ENCODE measurements at regions not wholly inside any gene's neighbourhood (a gene's known extent, or its start where the extent isn't known, plus 50 kb on each side); places are given as distances from the start of the nearest gene placed in this dataset.

DNA sequence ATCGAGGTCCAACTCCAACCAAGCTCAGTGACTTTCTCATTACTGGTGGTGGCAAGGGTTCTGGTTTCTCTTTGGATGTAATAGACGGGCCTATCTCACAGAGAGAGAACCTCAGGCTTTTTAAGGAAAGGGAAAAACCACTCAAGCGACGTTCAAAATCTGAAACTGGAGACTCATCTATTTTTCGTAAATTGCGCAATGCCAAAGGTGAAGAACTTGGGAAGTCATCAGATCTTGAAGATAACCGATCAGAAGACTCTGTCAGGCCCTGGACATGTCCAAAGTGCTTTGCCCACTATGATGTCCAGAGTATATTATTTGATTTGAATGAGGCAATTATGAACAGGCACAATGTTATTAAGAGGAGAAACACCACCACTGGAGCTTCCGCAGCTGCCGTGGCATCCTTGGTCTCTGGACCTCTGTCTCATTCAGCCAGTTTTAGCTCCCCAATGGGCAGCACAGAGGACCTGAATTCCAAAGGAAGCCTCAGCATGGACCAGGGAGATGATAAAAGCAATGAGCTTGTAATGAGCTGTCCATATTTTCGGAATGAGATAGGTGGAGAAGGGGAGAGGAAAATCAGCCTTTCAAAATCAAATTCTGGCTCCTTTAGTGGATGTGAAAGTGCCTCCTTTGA is 343.5 kb upstream of the RGS6 start:
- DNase-seq, result no peak

DNA sequence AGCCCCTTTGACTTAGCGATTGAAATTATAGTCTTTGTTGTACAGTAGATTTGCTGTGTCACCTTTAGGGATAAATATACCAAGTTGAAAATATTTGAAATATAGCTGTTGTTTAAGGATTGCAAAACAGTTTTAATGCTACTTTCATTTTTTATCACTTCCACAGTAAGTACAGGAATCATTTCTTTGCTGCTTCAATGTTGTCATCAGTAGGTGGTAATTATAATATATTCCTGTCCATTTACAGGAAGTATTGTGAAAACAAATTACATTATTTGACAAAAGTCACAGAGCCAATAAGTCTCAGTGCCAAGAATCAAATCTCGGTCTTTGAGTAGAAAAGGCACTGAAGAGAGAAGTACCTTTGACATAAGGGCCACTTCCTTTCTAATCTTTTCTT is 342.6 kb upstream of the RGS6 start:
- no peak for DNase-seq

DNA sequence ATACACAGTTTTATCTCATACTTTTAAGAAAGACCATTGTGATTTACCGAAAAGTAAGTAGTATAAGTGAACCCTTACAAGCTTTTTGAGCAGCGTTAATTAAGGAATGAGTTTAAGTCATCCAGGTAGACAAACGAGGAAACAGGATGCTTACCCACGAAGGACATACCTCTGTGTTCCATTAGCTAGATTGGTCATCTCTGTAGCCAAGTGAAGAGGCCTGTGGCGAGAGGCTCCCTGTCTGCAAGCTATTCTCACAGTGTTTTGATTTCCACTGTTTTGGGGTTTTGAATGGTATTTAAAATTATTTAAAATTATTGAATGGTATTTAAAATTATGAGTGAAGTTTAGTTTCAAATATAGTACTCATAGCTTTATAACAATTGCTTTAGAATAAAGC is 342.1 kb upstream of the RGS6 start:
- no peak for DNase-seq

DNA sequence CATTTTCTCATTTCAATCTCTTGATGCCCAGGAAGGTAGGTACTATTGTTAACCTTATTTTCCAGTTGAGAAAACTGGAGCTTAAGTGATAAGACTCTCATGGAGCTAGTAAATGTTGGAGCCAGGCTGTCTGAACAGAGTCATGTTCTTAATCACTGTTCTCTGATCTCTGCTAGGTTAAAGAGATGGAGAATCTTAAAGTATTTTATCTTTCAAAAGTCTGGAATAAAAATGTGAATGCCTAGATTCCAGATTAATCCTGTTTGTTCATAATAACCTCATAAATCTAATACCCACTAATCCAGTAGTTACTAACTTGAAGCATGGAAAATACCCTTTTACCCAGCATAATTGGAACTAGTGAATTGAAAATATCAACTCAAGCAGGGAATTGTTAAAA is 341.0 kb upstream of the RGS6 start:
- no peak for DNase-seq

DNA sequence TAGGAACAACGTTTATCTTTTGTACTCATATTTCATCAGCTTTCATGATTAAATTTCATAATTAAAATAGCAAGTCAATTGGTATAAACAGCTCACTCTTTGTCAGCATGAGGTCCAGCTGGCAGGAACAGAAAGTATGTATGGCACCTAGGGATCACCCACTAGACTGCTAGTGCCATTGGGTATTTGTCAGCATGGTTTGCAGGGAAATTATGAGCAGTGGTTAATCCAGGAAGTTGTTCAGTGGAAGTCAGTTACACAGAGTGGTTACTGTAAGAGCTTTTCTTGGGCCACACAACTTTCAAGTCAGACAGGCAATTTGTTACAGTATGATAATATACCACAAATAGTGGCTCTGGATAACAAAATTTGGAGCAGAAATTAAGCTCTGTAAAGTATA is 340.3 kb upstream of the RGS6 start:
- no peak for DNase-seq

DNA sequence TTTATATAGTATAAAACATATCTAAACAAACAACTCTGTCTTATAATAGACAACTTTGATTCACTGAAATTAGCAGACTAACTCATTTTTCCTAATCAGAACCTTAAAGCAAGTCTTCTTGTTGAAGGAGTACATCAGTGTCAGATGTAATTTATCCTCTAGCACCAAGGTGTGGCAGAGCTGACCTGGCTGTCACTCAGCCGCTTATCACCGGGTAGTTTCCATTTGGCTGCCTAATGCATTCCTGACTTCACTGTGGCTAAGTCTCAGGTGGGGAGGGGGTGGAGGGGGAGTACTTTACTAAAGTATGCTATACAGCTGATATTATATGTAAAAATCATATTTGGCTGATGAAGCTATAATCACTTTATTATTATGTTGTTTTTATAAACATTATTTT is 339.9 kb upstream of the RGS6 start:
- no peak for DNase-seq

DNA sequence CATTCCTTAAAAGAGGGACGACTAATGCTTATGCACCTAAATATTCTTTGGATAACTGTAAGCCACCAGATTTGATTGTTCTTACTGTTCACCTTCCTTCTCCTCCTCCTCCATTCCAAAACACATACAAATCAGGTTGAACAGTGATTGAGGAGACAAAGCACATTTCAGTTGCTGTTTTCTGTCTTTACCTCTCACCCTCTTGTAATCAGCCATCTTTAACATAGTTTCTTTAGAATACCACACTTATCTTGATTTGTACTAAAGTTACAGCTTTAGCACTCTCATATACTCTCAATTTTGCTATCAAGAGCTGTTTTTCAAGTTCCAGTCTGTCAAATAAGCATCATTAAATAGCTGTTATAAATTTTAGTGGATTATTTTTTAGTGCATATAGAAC is 338.3 kb upstream of the RGS6 start:
- no peak for DNase-seq

DNA sequence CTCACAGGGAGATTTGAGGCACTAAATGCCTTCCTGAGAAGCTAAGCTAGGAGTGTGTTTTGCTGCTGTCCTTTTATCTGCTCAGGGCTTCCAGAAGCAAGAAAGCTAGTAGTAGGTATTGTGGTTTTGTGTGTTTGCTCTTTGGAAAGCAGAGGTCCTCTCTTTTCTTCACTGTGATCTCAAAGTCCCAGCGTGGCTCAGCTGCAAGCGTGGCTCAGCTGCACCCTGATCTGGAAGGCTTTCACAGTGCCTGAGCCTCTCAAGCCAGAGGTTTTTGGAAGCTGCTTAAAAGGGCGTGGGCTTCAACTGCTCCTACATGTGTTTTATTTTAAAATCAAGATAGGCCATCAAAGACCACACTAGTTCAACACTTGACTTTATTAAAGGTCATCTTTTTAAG is 337.4 kb upstream of the RGS6 start:
- no peak for DNase-seq

DNA sequence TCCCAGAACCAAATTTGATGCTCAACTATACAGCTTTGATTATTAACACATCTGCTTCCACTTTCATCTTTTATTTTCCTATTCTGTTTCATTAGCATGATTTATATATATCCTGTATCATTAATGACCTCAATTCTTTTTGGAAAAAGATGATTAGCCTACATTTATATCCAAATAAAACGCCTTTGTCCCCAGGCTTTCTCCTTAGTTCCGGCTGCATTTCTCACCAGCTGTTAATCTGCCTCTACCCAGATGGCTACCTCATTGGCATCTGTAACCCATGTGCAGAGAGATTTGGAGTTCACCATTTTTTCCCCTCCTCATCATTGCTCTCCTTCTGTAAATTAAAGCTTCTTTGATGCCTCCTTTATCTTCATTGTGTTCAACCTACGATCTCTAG is 336.8 kb upstream of the RGS6 start:
- DNase-seq, result no peak

DNA sequence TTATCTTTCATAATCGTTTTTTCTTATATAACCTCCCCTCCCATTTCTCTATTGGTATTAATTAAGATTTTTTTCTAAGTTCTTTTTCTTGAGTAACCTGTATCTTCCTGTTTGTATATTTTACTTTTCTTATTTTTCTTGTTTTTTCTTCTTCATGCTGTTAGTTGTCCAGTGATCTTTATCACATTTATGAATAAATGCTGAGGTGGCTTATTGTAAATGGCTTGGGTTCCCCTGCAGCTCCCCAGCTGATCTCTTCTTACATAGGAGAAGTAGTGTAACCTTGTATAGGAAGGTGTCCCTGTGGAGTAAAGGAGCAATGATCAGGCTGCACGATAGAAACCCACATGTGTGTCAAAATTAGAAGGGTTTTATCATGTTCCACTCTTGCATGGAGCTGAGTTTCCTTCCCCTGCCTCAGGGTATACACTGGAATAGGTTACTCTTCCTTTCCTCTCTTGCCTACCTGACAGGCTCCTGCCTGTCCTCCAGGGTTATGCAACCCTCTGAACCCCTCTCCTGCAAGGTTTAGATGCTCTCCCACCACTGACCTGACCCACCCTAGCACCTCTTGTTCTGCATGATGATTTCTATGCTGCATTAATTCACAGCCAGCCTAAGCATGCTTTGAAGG is 334.8 kb upstream of the RGS6 start:
- DNase-seq, result no peak

DNA sequence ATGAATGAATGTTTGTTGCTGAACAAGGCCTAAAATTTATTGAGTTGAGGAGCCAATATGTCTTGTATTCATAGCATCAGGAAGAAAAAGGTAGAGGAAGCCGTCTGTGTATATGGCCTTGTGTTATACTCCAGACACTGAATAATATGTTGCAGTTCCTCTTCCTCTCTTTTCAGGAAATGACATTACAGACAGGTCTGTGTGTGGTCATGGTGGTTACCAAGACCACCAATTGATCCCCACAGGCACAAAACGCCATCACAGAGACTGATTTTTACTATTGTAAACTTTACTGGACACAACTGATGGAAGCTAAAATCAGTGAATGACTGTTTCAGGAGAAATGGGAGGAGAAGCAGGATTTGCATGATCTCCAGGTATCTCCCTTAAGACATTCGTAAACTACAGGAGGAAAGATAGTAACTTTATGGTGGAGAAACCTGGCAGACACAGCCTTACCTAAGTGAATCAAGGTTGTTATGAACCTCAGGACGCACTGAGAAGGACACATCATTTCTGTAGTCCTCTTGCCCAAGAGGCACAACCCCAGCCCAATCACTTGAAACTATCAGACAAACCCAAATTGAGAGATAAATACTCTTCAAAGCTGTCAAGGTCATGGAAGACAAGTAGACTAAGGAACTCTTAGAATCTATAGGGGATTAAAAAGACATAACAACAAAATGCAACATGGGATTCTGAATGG is 334.1 kb upstream of the RGS6 start:
- DNase-seq, result no peak

DNA sequence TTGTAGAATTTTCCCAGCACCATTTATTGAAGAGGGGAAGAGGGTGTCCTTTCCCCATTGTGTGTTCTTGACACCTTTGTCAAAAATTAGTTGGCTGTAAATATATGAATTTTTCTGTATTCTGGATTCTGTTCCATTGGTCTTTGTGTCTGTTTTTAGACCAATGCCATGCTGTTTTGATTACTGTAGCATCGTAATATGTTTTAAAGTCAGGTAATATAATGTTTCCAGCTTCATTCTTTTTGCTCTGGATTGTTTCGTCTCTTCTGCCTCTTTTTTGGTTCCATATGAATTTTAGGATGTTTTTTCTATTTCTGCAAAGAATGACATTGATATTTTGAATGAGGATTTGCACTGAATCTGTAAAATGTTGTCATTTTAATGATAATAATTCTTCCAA is 331.9 kb upstream of the RGS6 start:
- DNase-seq, result no peak

DNA sequence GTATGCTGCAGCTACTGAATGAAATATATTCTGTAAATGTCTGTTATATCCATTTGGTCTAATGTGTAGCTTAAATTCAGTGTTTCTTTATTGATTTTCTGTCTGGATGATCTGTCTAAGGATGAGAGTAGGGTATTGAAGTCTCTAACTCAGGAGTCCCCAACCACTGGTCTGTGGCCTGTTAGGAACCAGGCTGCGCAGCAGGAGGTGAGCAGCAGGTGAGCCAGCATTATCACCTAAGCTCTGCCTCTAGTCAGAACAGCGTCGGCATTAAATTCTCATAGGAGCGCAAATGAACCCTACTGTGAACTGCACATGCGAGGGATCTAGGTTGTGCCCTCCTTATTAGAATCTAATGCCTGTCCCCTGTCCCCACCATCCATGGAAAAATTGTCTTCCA is 329.7 kb upstream of the RGS6 start:
- DNase-seq, result no peak

DNA sequence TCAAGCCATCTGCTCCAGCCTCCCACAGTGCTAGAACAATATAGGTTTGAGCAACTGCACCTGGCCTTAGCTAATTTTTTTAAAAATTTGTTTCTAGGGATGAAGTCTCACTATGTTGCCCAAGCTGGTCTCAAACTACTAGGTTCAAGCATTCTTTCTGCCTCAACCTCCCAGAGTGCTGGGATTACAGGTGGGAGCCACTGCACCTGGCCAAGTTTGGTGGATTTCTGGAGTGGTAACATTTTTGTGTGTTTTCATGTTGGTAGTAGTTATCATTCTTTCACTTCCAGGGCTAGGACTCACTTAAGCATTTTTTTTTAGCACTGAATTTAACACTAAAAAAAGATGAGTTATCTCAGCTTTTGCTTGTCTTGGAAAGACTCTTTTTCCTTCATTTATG is 328.0 kb upstream of the RGS6 start:
- DNase-seq, result no peak

DNA sequence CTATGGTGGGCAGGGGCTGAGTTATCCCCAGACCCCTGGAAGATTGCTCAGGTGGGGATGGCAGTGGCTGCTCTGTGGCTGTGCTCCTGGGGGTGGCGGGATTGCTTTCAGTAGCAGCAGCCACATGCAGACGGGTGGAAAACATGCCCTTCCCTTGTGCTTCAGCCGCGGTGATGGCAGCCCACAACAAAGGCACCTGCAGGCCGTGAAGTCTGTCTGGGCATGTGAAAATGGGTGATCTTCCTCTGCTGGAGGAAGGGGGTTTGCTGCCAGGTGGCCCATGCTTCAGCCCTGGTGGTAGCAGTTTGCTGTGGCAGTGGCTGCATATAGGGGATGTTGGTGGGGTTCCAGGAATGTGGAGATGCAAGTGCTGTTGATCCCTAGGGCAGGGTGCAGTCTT is 326.2 kb upstream of the RGS6 start:
- no peak for DNase-seq

DNA sequence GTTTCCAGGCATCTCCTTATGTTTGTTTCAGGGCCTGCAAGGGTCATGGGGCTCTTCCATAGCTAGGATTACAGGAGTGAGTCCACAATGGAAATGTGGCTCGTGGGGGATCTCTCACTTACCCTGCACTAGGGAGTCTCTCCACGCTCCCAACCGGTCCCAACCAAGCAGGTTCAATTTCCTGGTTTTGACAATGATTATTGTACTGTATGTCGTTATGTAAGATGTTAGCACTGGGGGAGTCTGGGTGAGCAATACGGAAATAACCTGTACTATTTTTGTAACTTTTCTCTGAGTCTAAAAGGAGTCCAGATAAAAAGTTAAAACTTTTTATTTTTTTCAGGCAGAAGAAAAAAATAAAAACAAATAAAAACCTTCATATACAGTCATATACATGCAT is 325.7 kb upstream of the RGS6 start:
- no peak for DNase-seq

DNA sequence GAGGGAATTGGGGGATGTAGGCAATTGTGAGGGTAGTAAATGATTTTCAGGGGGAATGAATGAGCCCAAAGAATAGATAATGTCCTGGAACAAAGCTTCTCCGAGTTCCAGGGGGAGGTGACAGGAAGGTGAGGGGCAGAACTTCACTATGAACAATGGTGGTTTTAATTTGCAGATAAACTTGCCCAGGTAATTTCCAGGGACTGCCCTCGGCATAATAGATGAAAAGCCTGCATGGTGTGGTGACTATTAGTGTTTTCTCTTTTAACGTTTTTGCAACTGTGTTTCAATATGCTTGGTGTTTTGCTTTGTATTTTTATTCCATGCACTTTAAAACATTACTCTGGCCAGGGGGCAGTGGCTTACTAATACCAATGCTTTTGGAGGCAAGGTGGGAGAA is 325.2 kb upstream of the RGS6 start:
- no peak for DNase-seq

DNA sequence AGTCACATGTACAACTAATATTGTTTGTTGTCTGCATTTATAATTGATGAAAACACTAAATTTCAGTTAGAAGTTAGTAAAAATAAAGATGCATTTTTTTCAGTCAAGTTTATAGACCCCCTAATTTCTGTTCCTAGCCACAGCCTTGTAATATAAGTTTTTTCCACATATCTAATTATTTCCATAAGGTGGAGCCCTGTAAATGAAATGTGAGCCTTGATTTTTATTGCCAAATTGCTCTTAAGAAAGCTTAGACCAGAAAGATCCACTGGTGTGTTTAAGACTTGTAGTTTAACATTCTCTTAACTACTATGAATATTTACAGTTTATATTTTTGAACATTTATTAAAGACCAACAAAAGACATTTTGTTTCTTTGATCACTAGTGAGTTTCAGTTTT is 322.1 kb upstream of the RGS6 start:
- DNase-seq, result no peak

DNA sequence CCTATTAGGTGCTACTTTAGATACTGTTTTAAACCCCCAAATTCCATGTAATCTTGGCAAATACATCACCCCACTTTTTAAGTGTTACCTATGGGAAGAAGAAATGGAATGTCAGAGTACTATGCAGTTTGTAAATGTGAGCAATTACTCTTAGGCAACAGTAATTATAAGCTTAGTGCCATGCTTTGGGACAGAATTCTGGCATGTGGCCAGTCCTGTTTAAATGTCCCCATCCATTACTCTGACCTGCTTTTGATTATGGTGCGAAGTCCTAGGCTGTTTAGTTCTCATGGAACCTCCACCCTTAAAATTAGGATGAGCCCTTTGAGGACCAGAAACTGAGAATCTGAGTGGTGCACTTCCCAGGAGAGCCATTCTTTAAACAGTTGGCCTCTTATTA is 321.4 kb upstream of the RGS6 start:
- no peak for DNase-seq

DNA sequence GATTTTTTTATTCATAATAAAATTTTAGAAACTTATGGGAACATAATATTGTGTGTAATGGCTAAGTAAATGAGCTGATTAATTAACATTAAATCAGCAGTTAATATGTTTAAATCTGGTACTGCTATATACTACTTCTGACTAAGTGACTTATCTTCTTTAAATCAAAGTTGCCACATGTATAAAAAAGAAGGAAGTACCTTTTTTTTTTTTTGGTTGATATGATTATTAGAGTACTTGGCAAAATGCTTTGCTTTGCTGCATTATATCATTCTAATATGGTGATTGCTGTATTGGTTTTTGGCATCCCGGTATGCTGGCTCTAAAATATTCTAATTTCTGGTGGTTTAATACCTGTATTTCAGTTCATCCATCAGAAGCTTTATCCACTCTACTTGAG is 319.1 kb upstream of the RGS6 start:
- DNase-seq, result no peak

DNA sequence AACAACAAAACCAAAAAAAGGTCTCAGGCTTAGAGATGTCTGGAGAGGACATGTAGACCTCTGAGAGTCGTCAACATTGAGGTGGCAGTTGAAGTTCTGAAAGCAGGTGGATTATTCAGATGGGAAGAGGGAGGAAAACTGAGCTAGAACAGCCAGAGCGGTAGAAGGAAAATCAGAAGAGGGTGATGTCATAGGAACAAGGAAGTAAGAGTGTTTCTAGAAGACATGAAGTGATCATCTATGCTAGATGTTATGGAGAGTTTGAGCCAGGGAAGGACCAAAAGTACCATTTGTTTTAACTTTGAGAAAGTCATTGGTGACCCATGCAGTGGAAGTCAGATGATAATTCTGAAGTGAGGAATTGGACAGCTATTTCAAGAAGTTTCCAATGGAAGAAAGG is 316.2 kb upstream of the RGS6 start:
- DNase-seq, result no peak

DNA sequence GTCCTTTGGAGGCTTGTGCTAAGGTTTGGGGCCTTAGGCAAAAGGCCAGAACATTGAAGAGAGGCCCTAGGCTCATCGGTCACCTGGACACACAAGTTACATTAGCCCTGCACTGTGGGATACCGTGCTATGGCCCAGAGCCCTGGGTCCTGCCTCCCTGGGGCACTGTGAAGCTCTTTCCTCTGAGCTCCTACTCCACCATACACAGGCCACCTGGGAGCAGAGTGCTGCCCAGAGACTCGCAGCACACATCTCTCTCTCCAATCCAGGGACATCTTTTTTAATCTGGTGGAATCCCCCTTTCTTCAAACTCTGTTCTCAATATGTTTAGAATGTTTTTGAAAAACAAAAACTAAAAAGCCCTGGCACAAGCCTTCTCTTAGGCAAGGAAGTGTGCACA is 314.2 kb upstream of the RGS6 start:
- no peak for DNase-seq

DNA sequence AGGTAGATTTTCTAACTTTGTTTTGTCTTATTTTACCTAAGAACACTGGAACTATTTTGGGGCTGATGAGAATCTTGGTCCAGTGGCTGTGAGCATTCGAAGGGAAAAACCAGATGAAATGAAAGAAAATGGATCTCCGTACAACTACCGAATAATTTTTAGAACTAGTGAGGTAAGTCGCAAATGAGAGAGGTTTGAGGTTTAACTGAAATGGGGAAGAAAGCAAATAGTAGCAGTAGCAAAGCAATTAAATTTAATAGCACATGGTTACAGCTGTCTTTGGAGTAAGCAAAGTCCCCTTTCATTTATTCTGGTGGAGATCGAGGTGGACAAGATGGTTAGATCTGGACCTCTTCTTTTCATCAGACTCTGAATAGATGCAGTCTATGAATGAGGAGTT is 313.5 kb upstream of the RGS6 start:
- no peak for DNase-seq

DNA sequence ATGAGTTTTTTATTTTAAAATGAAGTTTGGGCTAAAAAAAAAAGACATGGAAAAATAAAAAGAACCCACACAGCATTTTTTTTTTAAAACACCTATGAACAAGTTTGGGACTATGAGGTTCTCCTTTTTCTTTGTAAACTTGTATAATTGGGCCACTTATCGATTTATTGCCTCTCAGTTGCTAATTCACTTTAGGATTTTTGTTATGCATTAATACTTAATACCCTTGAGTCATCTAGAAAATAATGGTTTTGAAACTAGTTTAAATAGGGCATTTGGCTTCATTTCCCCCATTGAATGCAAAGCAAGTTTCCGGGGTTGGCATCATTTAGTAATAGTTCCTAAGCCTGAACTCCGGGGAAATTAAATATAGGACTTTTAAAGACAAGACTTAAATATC is 312.8 kb upstream of the RGS6 start:
- DNase-seq, result no peak

DNA sequence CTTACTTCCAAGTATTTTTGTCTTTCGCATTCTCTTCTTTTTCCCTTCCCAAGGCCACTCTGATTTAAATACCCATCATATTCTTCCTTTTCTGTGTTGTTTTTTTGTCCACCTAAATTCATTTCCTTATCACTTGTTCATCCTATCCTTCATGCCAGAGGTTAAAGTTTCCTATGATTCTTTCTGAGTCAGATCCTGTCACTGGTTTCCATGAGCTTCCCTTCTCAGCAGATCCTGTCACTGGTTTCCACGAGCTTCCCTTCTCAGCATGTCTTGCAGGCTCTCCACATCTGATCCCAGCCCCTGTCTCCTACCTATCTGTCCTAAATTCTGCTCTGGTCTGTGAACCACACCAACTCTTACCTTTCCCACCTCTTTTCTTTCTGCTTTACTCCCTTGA is 311.8 kb upstream of the RGS6 start:
- DNase-seq, result no peak

Measured in activated gamma-delta T cell treated with Interleukin-2 at 50 U/mL for 16 hours (primary cell).